ENCODE measurements at regions not wholly inside any gene's neighbourhood (a gene's known extent, or its start where the extent isn't known, plus 50 kb on each side); places are given as distances from the start of the nearest gene placed in this dataset.

DNA sequence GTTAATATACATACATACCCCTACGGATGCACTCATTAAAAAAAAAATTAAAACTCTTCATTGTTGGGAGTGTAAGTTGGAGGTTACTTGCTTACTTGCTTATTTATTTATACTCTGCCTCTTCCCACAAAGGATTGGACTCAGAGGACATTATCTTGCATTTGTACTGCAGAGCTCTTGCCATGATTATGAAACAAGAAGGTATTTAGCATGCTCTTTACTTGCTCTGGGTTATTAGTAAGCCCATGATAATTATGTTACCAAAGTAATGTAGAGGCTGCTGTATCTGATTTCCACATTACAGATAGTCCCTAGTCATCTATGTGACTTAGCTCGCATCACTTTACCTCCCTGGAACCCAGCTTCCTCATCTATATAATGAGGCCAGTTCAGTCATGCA, 355.1 kb upstream of the PTBP2 start:
- H3K27ac ChIP-seq, result no peak overlapping the region
- WGBS, 2 donors, result 95 to 99% methylated on average over 2 of the region's 2 CpGs
- H3K4me1 ChIP-seq, result no peaks in the 10 kb centered on the region
- TF ChIP-seq, protein P1, sequence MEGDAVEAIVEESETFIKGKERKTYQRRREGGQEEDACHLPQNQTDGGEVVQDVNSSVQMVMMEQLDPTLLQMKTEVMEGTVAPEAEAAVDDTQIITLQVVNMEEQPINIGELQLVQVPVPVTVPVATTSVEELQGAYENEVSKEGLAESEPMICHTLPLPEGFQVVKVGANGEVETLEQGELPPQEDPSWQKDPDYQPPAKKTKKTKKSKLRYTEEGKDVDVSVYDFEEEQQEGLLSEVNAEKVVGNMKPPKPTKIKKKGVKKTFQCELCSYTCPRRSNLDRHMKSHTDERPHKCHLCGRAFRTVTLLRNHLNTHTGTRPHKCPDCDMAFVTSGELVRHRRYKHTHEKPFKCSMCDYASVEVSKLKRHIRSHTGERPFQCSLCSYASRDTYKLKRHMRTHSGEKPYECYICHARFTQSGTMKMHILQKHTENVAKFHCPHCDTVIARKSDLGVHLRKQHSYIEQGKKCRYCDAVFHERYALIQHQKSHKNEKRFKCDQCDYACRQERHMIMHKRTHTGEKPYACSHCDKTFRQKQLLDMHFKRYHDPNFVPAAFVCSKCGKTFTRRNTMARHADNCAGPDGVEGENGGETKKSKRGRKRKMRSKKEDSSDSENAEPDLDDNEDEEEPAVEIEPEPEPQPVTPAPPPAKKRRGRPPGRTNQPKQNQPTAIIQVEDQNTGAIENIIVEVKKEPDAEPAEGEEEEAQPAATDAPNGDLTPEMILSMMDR (IDR thresholded peaks at IDR 0.05), result no peak
- no peak for TF ChIP-seq POLR2A (IDR thresholded peaks at IDR 0.05)
- no peak for DNase-seq
- H3K36me3 ChIP-seq, result no peaks in the 10 kb centered on the region
- H3K4me3 ChIP-seq (replicated peaks in 1 of 3), result no peak overlapping the region
- no peaks in the 10 kb centered on the region for H3K9me3 ChIP-seq
- no peaks in the 10 kb centered on the region for H3K27me3 ChIP-seq
- intact Hi-C loops (cut with DNase I), result no loop called here

DNA sequence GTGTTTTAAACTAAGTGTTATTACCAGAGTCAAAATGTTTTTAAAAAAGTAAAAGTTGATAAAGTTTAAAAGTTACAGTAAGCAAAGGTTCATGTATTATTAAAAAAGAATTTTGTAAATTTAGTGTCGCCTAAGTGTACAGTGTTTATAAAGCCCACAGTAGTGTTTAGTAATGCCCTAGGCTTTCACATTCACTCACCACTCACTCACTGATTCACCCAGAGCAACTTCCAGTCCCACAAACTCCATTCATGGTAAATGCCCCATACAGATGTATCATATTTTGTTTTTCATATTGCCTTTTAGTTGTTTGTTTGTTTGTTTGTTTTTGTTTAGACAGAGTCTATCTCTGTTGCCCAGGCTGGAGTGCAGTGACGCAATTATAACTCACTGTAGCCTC, 353.8 kb upstream of the PTBP2 start:
- TF ChIP-seq, protein P1 (IDR thresholded peaks at IDR 0.05), result no peak
- TF ChIP-seq POLR2A (IDR thresholded peaks at IDR 0.05), result no peak
- no peaks in the 10 kb centered on the region for H3K36me3 ChIP-seq
- WGBS, 2 donors, result 94 to 98% methylated on average over 2 of the region's 2 CpGs
- no peaks in the 10 kb centered on the region for H3K27me3 ChIP-seq
- no peaks in the 10 kb centered on the region for H3K9me3 ChIP-seq
- no peak overlapping the region for H3K4me3 ChIP-seq (replicated peaks in 1 of 3)
- no peaks in the 10 kb centered on the region for H3K4me1 ChIP-seq
- no peak overlapping the region for H3K27ac ChIP-seq
- intact Hi-C loops (cut with DNase I), result no loop called here
- DNase-seq, result no peak

DNA sequence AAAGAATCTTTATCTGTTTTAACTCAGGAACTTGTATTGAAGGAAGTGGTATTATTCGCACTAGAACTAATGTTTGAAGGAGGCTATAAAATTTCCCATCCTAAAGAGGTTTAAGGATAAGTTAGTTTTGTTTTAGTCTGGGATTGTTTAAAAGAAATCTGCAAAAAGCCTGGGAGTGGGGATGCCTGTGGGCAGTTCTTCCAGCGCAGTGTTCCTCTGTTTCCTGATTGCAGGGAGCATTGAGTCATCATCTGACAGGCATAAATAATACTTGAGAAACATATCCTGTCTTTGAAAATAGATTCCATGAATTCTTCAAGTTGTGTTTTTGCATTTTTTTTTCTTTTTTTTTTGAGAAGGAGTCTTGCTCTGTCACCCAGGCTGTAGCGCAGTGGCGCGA, 350.8 kb upstream of the PTBP2 start:
- no peak for TF ChIP-seq POLR2A (IDR thresholded peaks at IDR 0.05)
- TF ChIP-seq, protein P1 (IDR thresholded peaks at IDR 0.05), result no peak
- Histone ChIP-seq H3K27me3 (no peaks in the 10 kb centered on the region), H3K9me3 (no peaks in the 10 kb centered on the region), H3K4me3 (replicated peaks in 1 of 3) (no peak overlapping the region), H3K4me1 (no peaks in the 10 kb centered on the region), H3K27ac (no peak overlapping the region), H3K36me3 (no peaks in the 10 kb centered on the region)
- DNase-seq, result no peak
- intact Hi-C loops (cut with DNase I), result no loop called here
- WGBS, 2 donors, result 68 to 83% methylated on average over 5 of the region's 5 CpGs

DNA sequence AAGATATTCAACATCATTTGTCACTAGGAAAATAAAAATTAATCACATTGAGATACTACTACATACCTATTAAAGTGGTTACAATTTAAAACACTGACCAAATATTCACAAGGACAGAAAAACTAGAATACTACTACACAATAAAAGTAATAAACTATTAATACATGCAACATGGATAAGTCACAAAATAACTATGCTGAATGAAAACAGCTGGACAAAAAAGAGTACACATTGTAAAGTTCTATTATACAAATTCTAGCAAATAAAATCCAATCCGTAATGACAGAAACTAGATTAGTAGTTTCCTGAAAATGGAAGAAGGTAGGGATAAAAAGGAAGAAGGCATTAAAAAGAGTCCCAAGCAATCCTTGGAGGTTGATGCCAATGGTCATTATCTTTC, 348.7 kb upstream of the PTBP2 start:
- H3K36me3 ChIP-seq, result no peaks in the 10 kb centered on the region
- intact Hi-C loops (cut with DNase I), result no loop called here
- H3K4me1 ChIP-seq, result no peaks in the 10 kb centered on the region
- 91 to 95% methylated on average over 1 of the region's 1 CpG for WGBS, 2 donors
- H3K9me3 ChIP-seq, result no peaks in the 10 kb centered on the region
- no peak for TF ChIP-seq POLR2A (IDR thresholded peaks at IDR 0.05)
- TF ChIP-seq, protein P1 (IDR thresholded peaks at IDR 0.05), result no peak
- H3K4me3 ChIP-seq (replicated peaks in 1 of 3), result no peak overlapping the region
- no peak overlapping the region for H3K27ac ChIP-seq
- no peaks in the 10 kb centered on the region for H3K27me3 ChIP-seq
- DNase-seq, result no peak

DNA sequence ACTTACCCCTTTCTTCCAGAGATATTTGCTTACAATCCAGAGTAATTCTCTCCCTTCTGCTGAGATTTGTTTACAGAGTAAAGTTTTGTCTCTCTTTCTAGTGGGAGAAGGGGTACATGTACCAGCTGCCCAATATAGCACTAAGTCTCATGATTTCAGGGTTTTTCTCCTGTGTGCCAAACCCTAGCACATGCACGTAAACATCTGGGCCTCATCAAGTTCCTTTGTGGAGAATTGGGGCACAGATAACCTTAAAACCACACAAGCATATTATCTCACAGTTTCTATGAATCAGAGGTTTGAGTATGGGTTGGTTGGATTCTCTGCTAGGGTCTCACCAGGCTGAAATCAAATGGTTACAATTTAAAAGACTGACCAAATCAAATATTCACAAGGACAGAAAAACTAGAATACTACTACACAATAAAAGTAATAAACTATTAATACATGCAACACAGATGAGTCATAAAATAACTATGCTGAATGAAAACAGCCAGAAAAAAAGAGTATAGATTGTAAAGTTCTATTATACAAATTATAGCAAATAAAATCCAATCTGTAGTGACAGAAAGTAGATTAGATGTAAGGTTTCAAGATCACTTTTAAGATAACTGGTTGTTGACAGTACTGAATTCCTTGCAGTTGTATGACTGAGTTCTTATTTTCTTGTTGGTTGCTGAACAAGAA, 347.4 kb upstream of the PTBP2 start:
- DNase-seq, result no peak
- TF ChIP-seq, protein P1 (IDR thresholded peaks at IDR 0.05), result no peak
- TF ChIP-seq POLR2A (IDR thresholded peaks at IDR 0.05), result no peak
- intact Hi-C loops (cut with DNase I), result no loop called here
- H3K9me3 ChIP-seq, result no peaks in the 10 kb centered on the region
- no peaks in the 10 kb centered on the region for H3K27me3 ChIP-seq
- 88 to 100% methylated on average over 1 of the region's 1 CpG for WGBS, 2 donors
- no peaks in the 10 kb centered on the region for H3K36me3 ChIP-seq
- no peaks in the 10 kb centered on the region for H3K4me1 ChIP-seq
- no peak overlapping the region for H3K4me3 ChIP-seq (replicated peaks in 1 of 3)
- no peak overlapping the region for H3K27ac ChIP-seq

All from thyroid gland (tissue), 4 donors.